NB4 (cell line): ENCODE measurements at regions not wholly inside any gene's neighbourhood (a gene's known extent, or its start where the extent isn't known, plus 50 kb on each side); places are given as distances from the start of the nearest gene placed in this dataset.

Source experiments
- CTCF ChIP-seq: IDR thresholded peaks from one replicate; pipeline ENCODE4 v1.5.1; 2012; ENCODE audit warnings: low read depth, low read length
- MAX ChIP-seq: IDR thresholded peaks from 2 replicates; pipeline ENCODE4 v1.6.1; 2011; ENCODE audit warnings: low read depth, low read length
- POLR2A ChIP-seq: IDR thresholded peaks from 2 replicates; pipeline ENCODE4 v1.6.1; 2011; ENCODE audit warnings: mild to moderate bottlenecking; ENCODE audit not compliant: insufficient read length; ENCODE audit errors: extremely low read depth

DNA sequence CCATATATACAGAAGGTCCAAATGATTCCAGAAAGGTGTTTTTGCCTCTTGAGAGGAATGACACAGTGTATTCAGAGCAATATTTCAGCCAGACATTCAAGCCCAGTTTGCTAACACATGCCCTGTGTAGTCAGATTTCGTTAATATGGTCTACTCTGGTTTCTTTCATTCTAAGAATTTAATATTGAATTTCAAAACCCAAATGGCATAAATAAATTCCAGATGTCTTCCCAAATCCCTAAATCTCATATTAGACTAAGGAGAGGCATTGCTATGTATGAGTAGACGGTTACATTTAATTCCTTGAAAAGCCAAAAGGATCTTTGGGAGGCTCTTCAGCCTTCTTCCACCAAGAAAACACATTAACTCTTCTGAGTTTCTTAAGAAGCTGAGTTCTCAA lies 66.3 kb upstream of the C1QTNF7 start:
- TF ChIP-seq POLR2A (no peak), CTCF (no peak), MAX (no peak)
